ENCODE measurements at regions not wholly inside any gene's neighbourhood (a gene's known extent, or its start where the extent isn't known, plus 50 kb on each side); places are given as distances from the start of the nearest gene placed in this dataset.

- TF ChIP-seq, protein P1, sequence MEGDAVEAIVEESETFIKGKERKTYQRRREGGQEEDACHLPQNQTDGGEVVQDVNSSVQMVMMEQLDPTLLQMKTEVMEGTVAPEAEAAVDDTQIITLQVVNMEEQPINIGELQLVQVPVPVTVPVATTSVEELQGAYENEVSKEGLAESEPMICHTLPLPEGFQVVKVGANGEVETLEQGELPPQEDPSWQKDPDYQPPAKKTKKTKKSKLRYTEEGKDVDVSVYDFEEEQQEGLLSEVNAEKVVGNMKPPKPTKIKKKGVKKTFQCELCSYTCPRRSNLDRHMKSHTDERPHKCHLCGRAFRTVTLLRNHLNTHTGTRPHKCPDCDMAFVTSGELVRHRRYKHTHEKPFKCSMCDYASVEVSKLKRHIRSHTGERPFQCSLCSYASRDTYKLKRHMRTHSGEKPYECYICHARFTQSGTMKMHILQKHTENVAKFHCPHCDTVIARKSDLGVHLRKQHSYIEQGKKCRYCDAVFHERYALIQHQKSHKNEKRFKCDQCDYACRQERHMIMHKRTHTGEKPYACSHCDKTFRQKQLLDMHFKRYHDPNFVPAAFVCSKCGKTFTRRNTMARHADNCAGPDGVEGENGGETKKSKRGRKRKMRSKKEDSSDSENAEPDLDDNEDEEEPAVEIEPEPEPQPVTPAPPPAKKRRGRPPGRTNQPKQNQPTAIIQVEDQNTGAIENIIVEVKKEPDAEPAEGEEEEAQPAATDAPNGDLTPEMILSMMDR (IDR thresholded peaks at IDR 0.05): no peak
Measured at GRCh38 chr2:19484736-19485135, 126.3 kb upstream of the OSR1 start.

- TF ChIP-seq, protein P1 (IDR thresholded peaks at IDR 0.05): no peak
Measured at GRCh38 chr2:19480673-19481072, 122.2 kb upstream of the OSR1 start.

GRCh38 chr2:19479666-19480065 is 121.2 kb upstream of the OSR1 start:
- TF ChIP-seq, protein P1 (IDR thresholded peaks at IDR 0.05): no peak

- TF ChIP-seq, protein P1 (IDR thresholded peaks at IDR 0.05): no peak
Measured at GRCh38 chr2:19478409-19478808, 120.0 kb upstream of the OSR1 start.

- TF ChIP-seq, protein P1 (IDR thresholded peaks at IDR 0.05): no peak
Measured at GRCh38 chr2:19476327-19476726, 117.9 kb upstream of the OSR1 start.

- TF ChIP-seq, protein P1 (IDR thresholded peaks at IDR 0.05): no peak
Measured at GRCh38 chr2:19474128-19474527, 115.7 kb upstream of the OSR1 start.

DNA sequence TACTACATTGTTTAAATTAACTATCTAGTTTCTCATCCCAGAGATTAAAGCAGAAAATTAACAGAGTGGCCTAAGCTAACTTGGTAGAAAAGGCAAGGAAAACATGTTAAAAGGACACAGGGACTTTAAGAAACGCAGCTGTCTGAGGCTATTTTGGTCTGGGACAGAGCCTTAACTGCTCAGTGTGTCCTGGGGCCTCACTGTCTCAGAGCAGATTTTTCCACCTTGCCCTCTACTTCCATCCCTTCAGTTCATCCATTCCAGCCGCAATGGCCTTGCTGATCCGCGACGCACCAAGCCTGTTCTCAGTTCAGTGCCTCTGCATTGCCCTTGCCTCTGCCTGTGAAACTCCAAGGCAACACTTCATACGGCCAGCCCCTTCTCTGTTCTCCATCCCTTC is 114.9 kb upstream of the OSR1 start:
- TF ChIP-seq, protein P1 (IDR thresholded peaks at IDR 0.05): no peak

- TF ChIP-seq, protein P1 (IDR thresholded peaks at IDR 0.05): no peak
Measured at GRCh38 chr2:19472391-19472978, 114.1 kb upstream of the OSR1 start.

Data from LNCAP (cell line).